T-helper 1 cell treated with Interleukin-12 subunit alpha and Interleukin-12 subunit beta and Interleukin-4 antibody, amounts not matched to agents 30 μg/mL and 1 μg/mL, for 36 hours (primary cell): ENCODE measurements at regions not wholly inside any gene's neighbourhood (a gene's known extent, or its start where the extent isn't known, plus 50 kb on each side); places are given as distances from the start of the nearest gene placed in this dataset.

Experiments used
- H3K27ac Mint-ChIP-seq: one replicate; pipeline ENCODE4 v1.8.0; 2021; ENCODE audit warnings: mild to moderate bottlenecking, mixed read lengths
- H3K27me3 Mint-ChIP-seq: one replicate; pipeline ENCODE4 v1.8.0; 2021; ENCODE audit warnings: low read depth, mixed read lengths
- H3K36me3 Mint-ChIP-seq: one replicate; pipeline ENCODE4 v1.8.0; 2021; ENCODE audit warnings: low read depth, mixed read lengths
- H3K4me1 Mint-ChIP-seq: one replicate; pipeline ENCODE4 v1.8.0; 2021; ENCODE audit warnings: low read depth, mixed read lengths
- H3K4me3 Mint-ChIP-seq: one replicate; pipeline ENCODE4 v1.8.0; 2021; ENCODE audit warnings: mild to moderate bottlenecking, moderate library complexity, mixed read lengths
- H3K9me3 Mint-ChIP-seq: one replicate; pipeline ENCODE4 v1.8.0; 2021; ENCODE audit warnings: mixed read lengths

DNA sequence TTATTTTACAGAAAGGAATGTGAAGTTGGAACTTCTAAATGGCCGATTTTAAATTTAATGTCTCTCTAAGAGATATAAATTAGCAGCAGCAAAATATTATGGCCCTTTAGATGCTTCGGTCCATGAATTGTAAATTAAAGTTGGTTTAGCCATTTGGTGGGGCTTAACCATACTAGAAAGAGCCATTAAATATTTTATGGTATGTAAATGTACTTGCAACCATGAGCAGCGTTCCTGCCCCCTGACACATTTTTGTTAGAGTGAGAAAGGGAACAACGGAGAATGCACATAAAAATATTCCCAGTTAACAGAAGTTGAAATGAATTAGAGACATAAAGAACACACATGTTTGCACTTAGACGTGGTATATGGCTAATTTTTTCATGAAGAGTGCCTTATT is 237.9 kb downstream of the MYLK4 start:
- Mint-ChIP-seq H3K36me3 (no peaks in the 10 kb centered on the region), H3K4me1 (no peaks in the 10 kb centered on the region), H3K4me3 (no peak overlapping the region), H3K27ac (no peak overlapping the region), H3K27me3 (peaks cover 61% of the 10 kb centered on the region), H3K9me3 (no peaks in the 10 kb centered on the region)

DNA sequence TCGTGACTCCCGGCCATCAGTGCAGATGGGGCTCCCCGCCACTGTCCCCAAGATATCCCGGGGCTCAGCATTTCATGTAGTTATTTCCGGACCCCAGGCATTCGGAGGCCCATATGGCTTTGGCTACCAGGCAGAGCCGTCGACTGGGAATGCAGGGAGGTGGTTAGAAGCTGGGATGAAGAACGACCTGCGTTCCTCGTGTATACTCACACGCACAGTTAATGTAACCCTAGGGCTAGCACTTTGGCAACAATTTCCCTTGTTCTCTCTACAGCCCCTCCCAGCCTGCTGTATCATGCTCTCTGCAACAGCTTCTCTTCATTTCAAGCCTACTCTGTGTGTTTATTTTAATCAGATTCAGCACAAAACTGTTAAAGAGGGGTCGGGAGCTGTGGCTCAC is 240.4 kb downstream of the MYLK4 start:
- Mint-ChIP-seq H3K36me3 (no peaks in the 10 kb centered on the region), H3K27me3 (peaks cover 65% of the 10 kb centered on the region), H3K4me3 (no peak overlapping the region), H3K9me3 (no peaks in the 10 kb centered on the region), H3K27ac (no peak overlapping the region), H3K4me1 (no peaks in the 10 kb centered on the region)

- H3K4me3 Mint-ChIP-seq: no peak overlapping the region
- no peaks in the 10 kb centered on the region for H3K4me1 Mint-ChIP-seq
- H3K27ac Mint-ChIP-seq: no peak overlapping the region
- H3K27me3 Mint-ChIP-seq: peaks cover 65% of the 10 kb centered on the region
- H3K9me3 Mint-ChIP-seq: no peaks in the 10 kb centered on the region
- no peaks in the 10 kb centered on the region for H3K36me3 Mint-ChIP-seq
Observed at GRCh38 chr6:2509711-2510110, 241.0 kb downstream of the MYLK4 start.

DNA sequence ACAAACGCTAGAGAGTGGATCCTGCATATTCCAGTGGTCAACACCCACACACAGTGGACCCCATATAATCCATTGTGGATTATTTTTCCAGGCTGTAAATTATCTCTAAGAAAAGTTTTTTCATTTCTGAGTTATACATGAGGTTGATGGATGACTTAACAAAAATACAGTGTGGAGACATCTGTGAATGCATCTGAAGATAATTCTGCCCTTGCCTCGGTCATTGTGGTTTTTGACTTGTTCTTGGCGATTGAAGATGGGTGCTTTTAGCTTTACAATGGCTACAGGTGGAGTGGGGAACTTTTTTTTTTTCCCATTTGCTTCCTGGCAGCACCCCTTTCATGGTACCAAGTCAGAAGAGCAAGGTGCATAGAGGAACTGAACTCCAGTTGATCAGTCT is 242.7 kb downstream of the MYLK4 start:
- Mint-ChIP-seq H3K4me3 (no peak overlapping the region), H3K27me3 (peaks cover 63% of the 10 kb centered on the region), H3K4me1 (no peaks in the 10 kb centered on the region), H3K9me3 (no peaks in the 10 kb centered on the region), H3K27ac (no peak overlapping the region), H3K36me3 (no peaks in the 10 kb centered on the region)

GRCh38 chr6:2507521-2508037 is 243.1 kb downstream of the MYLK4 start:
- H3K36me3 Mint-ChIP-seq: no peaks in the 10 kb centered on the region
- no peaks in the 10 kb centered on the region for H3K4me1 Mint-ChIP-seq
- peaks cover 62% of the 10 kb centered on the region for H3K27me3 Mint-ChIP-seq
- no peaks in the 10 kb centered on the region for H3K9me3 Mint-ChIP-seq
- no peak overlapping the region for H3K27ac Mint-ChIP-seq
- no peak overlapping the region for H3K4me3 Mint-ChIP-seq

DNA sequence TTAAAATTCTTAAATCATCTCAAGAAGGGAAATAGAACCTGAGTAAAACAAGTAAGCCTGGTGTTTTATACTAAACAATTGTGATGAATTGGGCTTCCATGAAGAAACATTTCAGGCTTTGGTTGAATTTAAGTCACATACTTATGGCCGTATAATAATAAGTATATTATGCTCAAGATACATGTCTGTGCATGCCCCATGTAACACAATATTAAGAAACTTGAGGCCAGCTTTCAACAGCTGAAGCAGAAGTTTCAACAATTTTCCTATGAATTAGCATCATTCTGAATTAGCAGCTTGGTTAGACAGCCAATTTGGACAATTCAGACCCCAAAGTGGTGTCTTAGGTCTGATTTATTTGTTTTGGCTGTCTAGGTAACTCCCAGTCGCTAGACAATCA is 243.7 kb downstream of the MYLK4 start:
- Mint-ChIP-seq H3K27me3 (peaks cover 62% of the 10 kb centered on the region), H3K4me3 (no peak overlapping the region)

GRCh38 chr6:2505624-2506023 is 245.1 kb downstream of the MYLK4 start:
- Mint-ChIP-seq H3K4me1 (no peaks in the 10 kb centered on the region), H3K27me3 (peaks cover 51% of the 10 kb centered on the region), H3K36me3 (no peaks in the 10 kb centered on the region), H3K4me3 (no peak overlapping the region), H3K9me3 (no peaks in the 10 kb centered on the region), H3K27ac (no peak overlapping the region)

More for the DNA sequence above, 243.7 kb downstream of the MYLK4 start:
- no peaks in the 10 kb centered on the region for H3K4me1 Mint-ChIP-seq
- H3K9me3 Mint-ChIP-seq: no peaks in the 10 kb centered on the region
- H3K36me3 Mint-ChIP-seq: no peaks in the 10 kb centered on the region
- no peak overlapping the region for H3K27ac Mint-ChIP-seq

- H3K27me3 Mint-ChIP-seq: peaks cover 47% of the 10 kb centered on the region
- H3K36me3 Mint-ChIP-seq: no peaks in the 10 kb centered on the region
- H3K27ac Mint-ChIP-seq: no peak overlapping the region
- no peaks in the 10 kb centered on the region for H3K4me1 Mint-ChIP-seq
- no peak overlapping the region for H3K4me3 Mint-ChIP-seq
- H3K9me3 Mint-ChIP-seq: no peaks in the 10 kb centered on the region
Observed at GRCh38 chr6:2504495-2505064, 246.1 kb downstream of the MYLK4 start.

DNA sequence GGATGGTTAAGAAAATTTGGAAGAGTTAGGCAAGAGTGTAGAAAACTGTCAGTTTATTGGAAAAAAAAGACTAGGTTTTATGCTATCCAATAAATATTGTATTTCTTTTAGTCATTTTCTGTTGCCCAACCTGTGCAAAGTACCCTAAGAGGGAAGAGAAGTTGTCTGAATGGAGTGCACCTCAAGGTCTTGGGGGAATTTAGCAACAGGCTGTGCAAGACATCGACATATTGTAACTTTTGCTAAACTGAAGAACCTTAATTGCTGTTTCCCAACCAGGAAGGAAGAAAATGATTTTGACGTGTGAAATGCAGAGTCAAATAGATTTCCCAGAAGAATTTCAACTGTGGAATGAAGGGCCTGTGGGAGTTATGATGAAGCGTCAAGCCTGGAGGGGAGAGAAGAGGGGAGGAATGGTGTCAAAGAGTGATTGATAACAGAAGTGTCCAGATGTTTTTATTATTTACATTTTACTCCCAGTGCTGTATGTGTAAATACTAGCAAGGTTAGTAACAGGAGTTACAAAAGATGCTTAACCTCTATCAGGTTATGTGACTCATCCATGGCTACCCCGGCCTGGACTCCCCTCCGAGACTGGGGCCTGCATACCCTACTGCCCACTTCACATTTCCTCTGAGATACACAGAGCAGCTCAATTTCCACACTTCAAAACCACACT is 246.8 kb downstream of the MYLK4 start:
- H3K36me3 Mint-ChIP-seq: no peaks in the 10 kb centered on the region
- H3K4me3 Mint-ChIP-seq: no peak overlapping the region
- no peaks in the 10 kb centered on the region for H3K9me3 Mint-ChIP-seq
- H3K27ac Mint-ChIP-seq: no peak overlapping the region
- H3K27me3 Mint-ChIP-seq: peaks cover 41% of the 10 kb centered on the region
- H3K4me1 Mint-ChIP-seq: no peaks in the 10 kb centered on the region

DNA sequence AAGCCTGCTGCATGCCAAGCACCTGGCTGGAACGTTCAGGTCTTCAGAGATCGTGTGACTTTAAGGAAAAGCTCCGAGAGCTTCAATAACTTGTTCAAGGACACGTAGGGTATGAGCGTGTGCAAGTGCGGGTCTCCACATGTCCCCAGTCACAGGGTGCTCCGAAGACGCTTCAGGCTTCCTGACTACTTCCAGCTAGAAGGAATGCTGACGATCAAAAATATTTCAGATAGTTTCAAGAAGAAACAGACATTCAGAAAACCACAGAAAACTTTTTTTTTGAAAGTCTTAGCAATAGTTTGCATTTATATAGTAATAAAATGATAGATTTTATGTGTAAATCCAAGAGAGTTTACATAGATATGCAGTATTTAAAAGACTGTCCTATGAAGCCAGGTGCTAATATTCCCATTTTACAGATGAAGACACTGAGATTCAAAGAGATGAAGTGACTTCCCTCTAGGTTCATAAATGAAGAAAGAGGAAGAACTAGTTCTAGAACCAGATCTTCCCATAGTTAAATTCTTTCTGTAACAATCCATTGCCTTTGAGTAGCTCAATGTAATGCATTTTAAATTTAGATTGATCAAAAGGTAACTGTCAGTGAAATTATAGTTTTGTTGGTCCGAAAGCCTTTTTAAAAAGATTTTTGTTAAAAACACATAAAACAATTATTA is 247.6 kb downstream of the MYLK4 start:
- no peaks in the 10 kb centered on the region for H3K4me1 Mint-ChIP-seq
- no peak overlapping the region for H3K27ac Mint-ChIP-seq
- H3K9me3 Mint-ChIP-seq: no peaks in the 10 kb centered on the region
- no peak overlapping the region for H3K4me3 Mint-ChIP-seq
- no peaks in the 10 kb centered on the region for H3K36me3 Mint-ChIP-seq
- H3K27me3 Mint-ChIP-seq: peaks cover 35% of the 10 kb centered on the region

DNA sequence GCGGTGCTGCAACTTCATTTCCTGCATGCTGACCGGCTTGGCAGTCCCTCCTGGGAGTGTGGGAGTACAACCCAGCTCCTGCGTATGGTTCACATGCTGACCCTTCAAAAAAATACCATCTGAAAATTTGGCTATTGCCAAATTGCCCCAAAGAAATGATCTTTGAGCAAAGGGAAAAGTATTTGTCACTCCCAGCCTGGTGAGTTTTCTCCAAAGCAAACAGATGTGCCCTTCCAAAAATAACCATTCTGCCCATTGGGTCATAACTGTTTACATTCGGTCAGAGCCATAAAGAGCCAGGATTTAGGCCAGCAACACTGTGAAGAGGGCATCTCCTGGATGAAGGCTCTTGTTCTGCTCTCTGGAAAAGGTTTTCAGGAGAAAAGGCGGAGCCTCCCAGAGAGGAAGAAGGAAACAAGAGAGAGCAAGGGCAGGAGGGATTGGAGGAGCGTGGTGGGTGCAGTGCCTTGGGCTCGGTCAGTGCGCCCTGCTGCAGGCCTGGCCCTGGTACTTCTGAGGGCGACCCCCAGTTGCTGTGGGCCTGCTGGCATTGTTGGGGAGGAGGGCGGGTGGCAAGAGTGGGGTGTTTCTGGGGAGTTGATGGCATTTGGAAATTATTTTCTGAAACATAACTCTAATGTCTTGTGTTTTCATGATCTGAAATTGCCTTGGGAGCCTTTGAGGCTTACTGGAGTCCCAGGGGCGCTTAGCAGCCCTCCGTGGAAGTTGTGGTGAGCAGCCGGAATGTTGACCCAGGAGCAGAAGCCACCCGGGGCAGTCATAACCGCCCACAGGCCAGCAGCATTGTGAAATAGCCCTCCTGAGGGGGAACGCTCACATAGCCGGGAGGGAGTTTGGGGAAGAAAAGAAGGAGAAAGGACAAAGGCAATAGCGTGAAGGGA is 248.4 kb downstream of the MYLK4 start:
- Mint-ChIP-seq H3K27ac (no peak overlapping the region), H3K36me3 (no peaks in the 10 kb centered on the region), H3K4me1 (no peaks in the 10 kb centered on the region), H3K4me3 (no peak overlapping the region), H3K27me3 (peaks cover 33% of the 10 kb centered on the region), H3K9me3 (no peaks in the 10 kb centered on the region)

DNA sequence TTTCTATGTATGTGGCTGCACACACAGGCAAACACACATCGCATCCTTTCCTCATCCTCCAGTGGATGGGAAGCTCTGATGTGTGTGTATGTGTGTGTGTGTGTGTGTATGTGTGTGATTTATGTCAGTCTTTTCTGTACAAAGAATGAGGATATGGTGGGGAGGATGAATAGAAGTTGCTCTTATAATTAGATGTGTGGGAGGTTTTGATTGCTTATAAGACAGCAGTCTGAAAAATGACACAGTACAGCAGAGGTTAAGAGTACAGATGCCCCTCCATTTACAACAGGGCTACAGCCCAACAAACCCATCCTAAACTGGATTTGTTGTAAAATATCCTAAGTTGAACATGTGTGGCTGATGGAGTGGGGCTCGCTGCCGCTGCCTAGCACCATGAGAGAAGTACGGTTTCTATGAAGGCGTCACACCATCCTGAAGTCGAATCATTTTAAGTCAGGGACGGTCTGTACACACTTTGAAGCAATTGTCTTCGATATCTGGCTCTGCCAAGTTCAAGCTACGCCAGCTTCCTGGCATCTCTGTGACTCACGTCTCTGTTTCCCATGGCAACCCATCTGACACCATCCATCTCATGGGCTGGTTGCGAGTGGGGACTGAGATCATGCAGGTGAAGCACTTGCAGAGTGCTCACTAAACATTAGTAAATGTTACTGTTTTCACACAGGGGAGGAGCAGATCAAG is 252.6 kb downstream of the MYLK4 start:
- no peaks in the 10 kb centered on the region for H3K36me3 Mint-ChIP-seq
- H3K4me1 Mint-ChIP-seq: no peaks in the 10 kb centered on the region
- no peak overlapping the region for H3K4me3 Mint-ChIP-seq
- H3K27ac Mint-ChIP-seq: no peak overlapping the region
- peaks cover 7% of the 10 kb centered on the region for H3K27me3 Mint-ChIP-seq
- H3K9me3 Mint-ChIP-seq: no peaks in the 10 kb centered on the region

GRCh38 chr6:2496291-2496690 is 250.9 kb upstream of the GMDS start:
- Mint-ChIP-seq H3K9me3 (no peaks in the 10 kb centered on the region), H3K4me1 (no peaks in the 10 kb centered on the region), H3K27ac (no peak overlapping the region), H3K36me3 (no peaks in the 10 kb centered on the region), H3K27me3 (peaks cover 11% of the 10 kb centered on the region), H3K4me3 (no peak overlapping the region)
